SK-N-SH (cell line): ENCODE measurements at regions not wholly inside any gene's neighbourhood (a gene's known extent, or its start where the extent isn't known, plus 50 kb on each side); places are given as distances from the start of the nearest gene placed in this dataset.

Source experiments
- CTCF ChIA-PET: fragments of 300-600, 350-600 bp; formaldehyde crosslinking; extraction: SDS; loops from one replicate; lab custom pipeline; 2021; lab: Yijun Ruan, JAX
- POLR2A ChIA-PET: fragments of 350-600 bp; sonication (Branson Sonifier 250); formaldehyde crosslinking; extraction: SDS; loops from one replicate; lab custom pipeline; 2020; ENCODE audit warnings: antibody characterized with exemption, inconsistent platforms; lab: Yijun Ruan, JAX
- DNase-seq: peaks from one replicate; pipeline ENCODE4 v3.0.0; 2012
- H2AFZ ChIP-seq: fragments of 200-600 bp; sonication (generic); 2 replicates; pipeline ENCODE4 v1.8.1; 2016; ENCODE audit warnings: antibody characterized with exemption, mild to moderate bottlenecking, low read depth
- H3F3A ChIP-seq: fragments of 200-600 bp; sonication (generic); replicated peaks from 2 replicates; pipeline ENCODE3; 2016; ENCODE audit warnings: antibody characterized with exemption, mild to moderate bottlenecking; ENCODE audit not compliant: insufficient read depth
- H3K27ac ChIP-seq, 2 experiments: fragments of 200-500 bp in 1 of 2; fragments of 200-600 bp in 1 of 2; sonication (Bioruptor generic) in 1 of 2; sonication (generic), shearing (Covaris generic) in 1 of 2; 2 replicates each; pipeline versions ENCODE4 v1.5.1 to v1.6.1; 2014 to 2016; ENCODE audit warnings: low read depth in 2 of 2, inconsistent platforms in 1 of 2, low read length in 1 of 2, mild to moderate bottlenecking in 1 of 2, mixed read lengths in 1 of 2
- H3K27me3 ChIP-seq: fragments of 200-600 bp; sonication (generic), shearing (Covaris generic); 2 replicates; pipeline ENCODE4 v1.6.1; 2016; ENCODE audit warnings: mixed run types; ENCODE audit not compliant: insufficient read depth
- H3K36me3 ChIP-seq, 2 experiments: fragments of 200-500 bp in 1 of 2; fragments of 200-600 bp in 1 of 2; sonication (Bioruptor generic) in 1 of 2; sonication (generic) in 1 of 2; replicated peaks in 1 of 2; 2 replicates each; pipeline versions ENCODE3 to v1.5.1; 2014 to 2016; ENCODE audit warnings: low read length in 1 of 2, mild to moderate bottlenecking in 1 of 2; ENCODE audit not compliant: insufficient read depth in 2 of 2, control insufficient read depth in 1 of 2
- H3K4me1 ChIP-seq, 2 experiments: fragments of 200-500 bp in 1 of 2; fragments of 200-600 bp in 1 of 2; sonication (Bioruptor generic) in 1 of 2; sonication (generic), shearing (Covaris generic) in 1 of 2; 2 replicates each; pipeline versions ENCODE4 v1.5.1 to v1.6.1; 2014 to 2016; ENCODE audit warnings: low read depth in 1 of 2, low read length in 1 of 2, mixed run types in 1 of 2; ENCODE audit not compliant: insufficient read depth in 2 of 2, control insufficient read depth in 1 of 2
- H3K4me2 ChIP-seq: fragments of 200-600 bp; sonication (generic), shearing (Covaris generic); 2 replicates; pipeline ENCODE4 v1.6.1; 2017; ENCODE audit warnings: mixed run types
- H3K4me3 ChIP-seq, 2 experiments: fragments of 200-500 bp in 1 of 2; fragments of 200-600 bp in 1 of 2; sonication (Bioruptor generic) in 1 of 2; sonication (generic), shearing (Covaris generic) in 1 of 2; 2 replicates each; pipeline versions ENCODE4 v1.5.1 to v1.8.1; 2014 to 2016; ENCODE audit warnings: low read depth in 2 of 2, inconsistent platforms in 1 of 2, low read length in 1 of 2, mild to moderate bottlenecking in 1 of 2, mixed read lengths in 1 of 2, moderate library complexity in 1 of 2
- H3K79me2 ChIP-seq: fragments of 200-600 bp; sonication (generic); 2 replicates; pipeline ENCODE4 v1.8.1; 2017; ENCODE audit warnings: mild to moderate bottlenecking; ENCODE audit not compliant: insufficient read depth
- H3K9ac ChIP-seq: fragments of 200-600 bp; sonication (generic); 2 replicates; pipeline ENCODE4 v1.6.1; 2017; ENCODE audit warnings: mixed run types
- H3K9me2 ChIP-seq: fragments of 200-600 bp; sonication (generic); 2 replicates; pipeline ENCODE4 v1.6.1; 2017; ENCODE audit warnings: mixed run types
- H3K9me3 ChIP-seq: fragments of 200-600 bp; sonication (generic); 2 replicates; pipeline ENCODE4 v1.6.1; 2017; ENCODE audit warnings: mixed run types, mild to moderate bottlenecking, moderate library complexity
- H4K20me1 ChIP-seq: fragments of 200-600 bp; sonication (generic); 2 replicates; pipeline ENCODE4 v1.6.1; 2017; ENCODE audit warnings: mild to moderate bottlenecking, mixed run types; ENCODE audit not compliant: insufficient read depth
- CTCF ChIP-seq: fragments of 200-600 bp; sonication (generic); IDR thresholded peaks from 2 replicates; pipeline ENCODE4 v1.6.1; 2017; ENCODE audit warnings: antibody characterized with exemption, mild to moderate bottlenecking, moderate library complexity
- EP300 ChIP-seq, 2 experiments: IDR thresholded peaks; 2 replicates each; pipeline versions ENCODE4 v1.4.0 to v1.6.1; 2012; ENCODE audit warnings: borderline replicate concordance in 1 of 2, low read depth in 1 of 2, low read length in 1 of 2
- FOXM1 ChIP-seq: IDR thresholded peaks from 2 replicates; pipeline ENCODE4 v1.4.0; 2012; ENCODE audit warnings: low read depth, mild to moderate bottlenecking
- IRF3 ChIP-seq: fragments of 150-350 bp; IDR thresholded peaks from 2 replicates; pipeline ENCODE4 v1.6.1; 2016; ENCODE audit warnings: mild to moderate bottlenecking, low read depth, low read length
- MEF2A ChIP-seq: IDR thresholded peaks from 2 replicates; pipeline ENCODE4 v1.4.0; 2012; ENCODE audit warnings: low read depth, borderline replicate concordance
- RAD21 ChIP-seq: IDR thresholded peaks from 2 replicates; pipeline ENCODE4 v1.6.1; 2012; ENCODE audit warnings: mild to moderate bottlenecking, low read length
- REST ChIP-seq: IDR thresholded peaks from 2 replicates; pipeline ENCODE4 v1.6.1; 2012; ENCODE audit warnings: mild to moderate bottlenecking, low read depth, low read length, moderate library complexity
- SMC3 ChIP-seq: IDR thresholded peaks from 2 replicates; pipeline ENCODE4 v1.6.1; 2012; ENCODE audit warnings: low read depth, low read length, improper control_type of control experiment
- WGBS: methylation state at CpG from one replicate; pipeline ENCODE4 v1.1.6; 2017; ENCODE audit warnings: low lambda C conversion rate; 5-methylcytosine and 5-hydroxymethylcytosine counted together

GRCh38 chr5:50953290-50953689 is 286.9 kb downstream of the PARP8 start:
- no peak for DNase-seq
- Histone ChIP-seq H2AFZ (no peak overlapping the region), H3K79me2 (no peaks in the 10 kb centered on the region), H3K4me1 (peaks cover 0 to under 1% of the 10 kb centered on the region in 2 experiments; a peak in 2 of 4 replicates), H3K27ac (no peak overlapping the region), H3K27me3 (no peaks in the 10 kb centered on the region), H3K36me3 (no peaks in the 10 kb centered on the region), H3K9ac (no peak overlapping the region), H3K4me3 (no peak overlapping the region), H3K9me3 (no peaks in the 10 kb centered on the region), H3K4me2 (no peak overlapping the region), H3K9me2 (no peaks in the 10 kb centered on the region), H4K20me1 (no peaks in the 10 kb centered on the region), H3F3A (no peaks in the 10 kb centered on the region)
- 56% methylated on average over 1 of the region's 1 CpG for WGBS
- CTCF ChIA-PET, result no interaction called here
- POLR2A ChIA-PET, result no interaction called here
- TF ChIP-seq FOXM1 (no peak), REST (no peak)

GRCh38 chr5:50958852-50959457 is 292.5 kb downstream of the PARP8 start:
- POLR2A ChIA-PET, result interaction anchor here (0.6 kb wide), 1 partner anchor 8 kb away, joined by 4 read pairs; no protein-coding TSS in a partner anchor
- whole genome bisulfite sequencing, result 16% methylated on average over 5 of the region's 5 CpGs
- H3K27ac ChIP-seq, result peak overlapping the region in 1 of 2 experiments; percentile 62; a peak in 2 of 4 replicates
- peaks cover 0 to 9% of the 10 kb centered on the region in 2 experiments; a peak in 2 of 4 replicates for H3K4me1 ChIP-seq
- H3K4me2 ChIP-seq, result no peak overlapping the region
- H4K20me1 ChIP-seq, result no peaks in the 10 kb centered on the region
- H3F3A ChIP-seq, result peaks cover 8% of the 10 kb centered on the region
- no peaks in the 10 kb centered on the region for H3K9me2 ChIP-seq
- H3K79me2 ChIP-seq, result no peaks in the 10 kb centered on the region
- H3K9ac ChIP-seq, result no peak overlapping the region
- TF ChIP-seq CTCF (peak; percentile 74), MEF2A (no peak), IRF3 (no peak), SMC3 (peak; percentile 62), EP300 (IDR thresholded peaks at IDR 0.05; ENCODE audit: borderline replicate concordance in 1 of 2, low read depth in 1 of 2, low read length in 1 of 2) (peak in 1 of 2 experiments; percentile 60; a peak in 2 of 4 replicates), RAD21 (peak; percentile 86)
- peak overlapping the region in 1 of 2 experiments; percentile 23; a peak in 1 of 4 replicates for H3K4me3 ChIP-seq
- CTCF ChIA-PET, result interaction anchor here (0.6 to 2.9 kb wide), 61 partner anchors 9 to 1990 kb away, joined by 3 to 30 read pairs (median 4); partner anchors contain the start of genes ITGA1 and PELO
- H3K9me3 ChIP-seq, result no peaks in the 10 kb centered on the region
- no peak overlapping the region for H2AFZ ChIP-seq
- H3K36me3 ChIP-seq, result no peaks in the 10 kb centered on the region
- peaks cover 2% of the 10 kb centered on the region; the same call in 1 of the 2 replicates for H3K27me3 ChIP-seq
- DNase-seq, result peak; percentile 59
